GM21576 (cell line): ENCODE measurements at regions not wholly inside any gene's neighbourhood (a gene's known extent, or its start where the extent isn't known, plus 50 kb on each side); places are given as distances from the start of the nearest gene placed in this dataset.
"Not testable (repeated sequence)": the region's sequence is repeated elsewhere in the genome, so short reads cannot be mapped to it uniquely, and the experiment has no call there.

Experiments
- ATAC-seq: cut with Tn5 transposase; IDR thresholded peaks from one replicate; pipeline ENCODE4 v1.9.1; 2021; ENCODE audit warnings: mild to moderate bottlenecking, moderate library complexity; ENCODE audit not compliant: unreplicated experiment

- ATAC-seq: no peak
These were observed 351.3 kb downstream of the SLC7A11 start for GRCh38 chr4:137890812-137891211.

GRCh38 chr4:137881641-137882040 is 349.3 kb upstream of the PCDH18 start:
- ATAC-seq: no peak

GRCh38 chr4:137868067-137868466 is 335.8 kb upstream of the PCDH18 start:
- ATAC-seq: not testable (repeated sequence)

GRCh38 chr4:137866671-137867070 is 334.4 kb upstream of the PCDH18 start:
- no peak for ATAC-seq

GRCh38 chr4:137861682-137862081 is 329.4 kb upstream of the PCDH18 start:
- no peak for ATAC-seq

- no peak for ATAC-seq
These were observed 321.1 kb upstream of the PCDH18 start for GRCh38 chr4:137853424-137853823.

- no peak for ATAC-seq
These were observed 320.0 kb upstream of the PCDH18 start for GRCh38 chr4:137852326-137852725.

- no peak for ATAC-seq
These were observed 319.1 kb upstream of the PCDH18 start for GRCh38 chr4:137851435-137851834.

GRCh38 chr4:137827945-137828344 is 295.7 kb upstream of the PCDH18 start:
- ATAC-seq: not testable (repeated sequence)

- ATAC-seq: no peak
These were observed 293.2 kb upstream of the PCDH18 start for GRCh38 chr4:137825505-137825904.

GRCh38 chr4:137823007-137823406 is 290.7 kb upstream of the PCDH18 start:
- no peak for ATAC-seq

- peak; percentile 76 for ATAC-seq
These were observed 287.7 kb upstream of the PCDH18 start for GRCh38 chr4:137819964-137820383.

GRCh38 chr4:137812258-137812657 is 280.0 kb upstream of the PCDH18 start:
- ATAC-seq: no peak

- ATAC-seq: no peak
These were observed 274.1 kb upstream of the PCDH18 start for GRCh38 chr4:137806420-137806819.

- no peak for ATAC-seq
These were observed 272.7 kb upstream of the PCDH18 start for GRCh38 chr4:137804906-137805495.

- ATAC-seq: no peak
These were observed 268.6 kb upstream of the PCDH18 start for GRCh38 chr4:137800861-137801260.

GRCh38 chr4:137794764-137795254 is 262.5 kb upstream of the PCDH18 start:
- ATAC-seq: no peak

GRCh38 chr4:137789263-137789662 is 257.0 kb upstream of the PCDH18 start:
- not testable (repeated sequence) for ATAC-seq

- ATAC-seq: not testable (repeated sequence)
These were observed 251.6 kb upstream of the PCDH18 start for GRCh38 chr4:137783923-137784322.

- no peak for ATAC-seq
These were observed 243.4 kb upstream of the PCDH18 start for GRCh38 chr4:137775701-137776100.

GRCh38 chr4:137774501-137774900 is 242.2 kb upstream of the PCDH18 start:
- ATAC-seq: no peak

GRCh38 chr4:137768881-137769280 is 236.6 kb upstream of the PCDH18 start:
- no peak for ATAC-seq

- no peak for ATAC-seq
These were observed 235.9 kb upstream of the PCDH18 start for GRCh38 chr4:137768196-137768595.
